ENCODE measurements at regions not wholly inside any gene's neighbourhood (a gene's known extent, or its start where the extent isn't known, plus 50 kb on each side); places are given as distances from the start of the nearest gene placed in this dataset.
"Not testable (repeated sequence)": the region's sequence is repeated elsewhere in the genome, so short reads cannot be mapped to it uniquely, and the experiment has no call there.

GRCh38 chr14:48341069-48341468 is 665.7 kb upstream of the MDGA2 start:
- no peak for DNase-seq

- no peak for DNase-seq
Measured at GRCh38 chr14:48333221-48333920, 658.0 kb upstream of the MDGA2 start.

DNA sequence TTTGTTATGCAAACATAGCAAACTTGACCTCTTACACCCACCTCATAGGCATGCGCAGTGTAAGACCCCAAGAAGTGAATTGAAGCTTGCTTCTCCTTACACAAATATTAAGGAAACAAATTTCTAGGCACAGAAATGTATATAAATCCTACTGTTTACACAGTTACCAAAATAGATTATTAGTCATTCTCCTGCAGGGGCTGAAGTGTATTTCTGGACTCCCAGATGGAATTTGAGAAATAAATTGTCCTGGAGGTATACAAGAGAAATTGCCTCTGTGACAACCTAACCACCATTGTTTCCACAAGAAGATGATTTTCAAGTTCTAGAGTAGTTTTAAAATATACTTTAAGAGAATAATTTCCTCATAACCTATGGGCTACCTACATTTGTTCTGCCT is 656.0 kb upstream of the MDGA2 start:
- DNase-seq = no peak

DNA sequence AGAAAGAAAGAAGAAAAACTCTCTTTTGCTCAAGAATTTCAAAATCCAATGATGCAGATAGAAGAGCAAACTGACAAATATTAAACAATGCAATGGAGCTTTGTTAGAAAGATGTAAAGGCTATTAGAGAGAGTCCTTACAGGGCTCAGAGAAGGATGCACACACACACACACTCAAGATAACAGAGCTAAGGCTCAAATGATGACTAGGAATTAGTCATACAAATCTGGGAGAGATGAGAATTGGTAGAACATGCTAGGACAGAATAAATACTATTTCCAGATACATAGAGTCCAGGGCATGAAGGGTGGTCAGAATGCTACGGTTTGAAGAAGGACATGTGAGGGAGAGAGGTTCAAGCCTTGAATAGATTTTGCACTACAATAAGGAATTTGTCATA is 650.1 kb upstream of the MDGA2 start:
- DNase-seq = no peak

DNA sequence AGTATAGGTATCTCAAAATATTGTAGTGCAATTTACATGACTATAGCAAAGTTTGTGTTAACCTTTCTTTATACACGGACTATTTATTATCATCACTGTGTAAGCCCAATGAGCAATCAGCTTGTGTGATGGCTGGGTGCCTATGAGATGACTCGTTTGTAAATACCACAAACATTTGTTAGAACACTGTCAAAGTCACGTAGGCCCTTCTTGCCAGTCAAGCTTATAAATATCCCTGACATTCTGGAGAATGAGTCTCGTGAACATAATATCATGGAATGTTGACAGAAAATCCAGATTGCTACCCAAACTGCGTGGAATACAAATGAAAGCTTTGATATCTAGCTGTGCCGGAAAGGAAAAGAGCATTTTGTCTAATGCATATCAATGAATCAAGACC is 648.3 kb upstream of the MDGA2 start:
- DNase-seq = no peak

- DNase-seq = no peak
Measured at GRCh38 chr14:48319823-48320222, 644.4 kb upstream of the MDGA2 start.

GRCh38 chr14:48304729-48305128 is 629.3 kb upstream of the MDGA2 start:
- no peak for DNase-seq

- DNase-seq = no peak
Measured at GRCh38 chr14:48289701-48290100, 614.3 kb upstream of the MDGA2 start.

DNA sequence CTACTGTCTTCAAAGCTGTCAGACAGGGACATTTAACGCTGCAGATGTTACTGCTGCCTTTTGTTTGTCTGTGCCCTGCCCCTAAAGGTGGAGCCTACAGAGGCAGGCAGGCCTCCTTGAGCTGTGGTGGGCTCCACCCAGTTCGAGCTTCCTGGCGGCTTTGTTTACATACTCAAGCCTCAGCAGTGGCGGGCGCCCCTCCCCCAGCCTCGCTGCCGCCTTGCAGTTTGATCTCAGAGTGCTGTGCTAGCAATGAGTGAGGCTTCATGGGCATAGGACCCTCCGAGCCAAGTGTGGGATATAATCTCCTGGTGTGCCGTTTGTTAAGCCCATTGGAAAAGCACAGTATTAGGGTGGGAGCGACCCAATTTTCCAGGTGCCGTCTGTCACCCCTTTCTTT is 609.8 kb upstream of the MDGA2 start:
- not testable (repeated sequence) for DNase-seq

GRCh38 chr14:48275301-48275700 is 599.9 kb upstream of the MDGA2 start:
- no peak for DNase-seq

- no peak for DNase-seq
Measured at GRCh38 chr14:48274826-48275225, 599.4 kb upstream of the MDGA2 start.

DNA sequence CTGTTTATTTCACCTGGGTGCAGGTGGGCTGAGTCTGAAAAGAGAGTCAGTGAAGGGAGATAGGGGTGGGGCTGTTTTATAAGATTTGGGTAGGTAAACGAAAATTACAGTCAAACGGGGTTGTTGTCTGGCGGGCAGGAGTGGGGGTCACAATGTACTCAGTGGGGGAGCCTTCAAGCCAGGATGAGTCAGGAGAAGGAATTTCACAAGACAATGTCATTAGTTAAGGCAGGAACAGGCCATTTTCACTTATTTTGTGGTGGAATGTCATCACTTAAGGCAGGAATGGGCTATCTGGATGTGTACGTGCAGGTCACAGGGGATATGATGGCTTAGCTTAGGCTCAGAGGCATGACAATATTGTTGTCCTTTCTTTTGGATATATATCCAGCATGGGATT is 592.5 kb upstream of the MDGA2 start:
- DNase-seq = not testable (repeated sequence)

DNA sequence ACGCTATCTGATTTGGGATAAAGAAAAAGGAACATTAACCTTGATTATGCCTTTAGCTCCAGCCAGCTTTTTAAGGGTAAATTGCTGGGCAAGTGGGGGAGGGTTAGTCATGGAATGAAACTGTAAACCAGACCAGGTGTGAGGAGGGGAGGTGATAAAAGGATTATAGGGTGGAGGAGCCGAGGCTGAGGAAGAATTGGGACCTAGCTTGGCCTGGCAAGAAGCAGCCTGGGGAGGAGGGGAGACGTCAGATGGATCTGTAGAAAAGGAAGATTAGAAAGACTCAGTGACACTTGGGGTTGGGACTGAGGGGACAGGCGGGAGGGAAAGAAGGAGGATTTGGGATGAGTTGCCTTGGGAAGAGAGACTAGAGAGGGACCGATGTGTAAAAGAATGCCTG is 590.8 kb upstream of the MDGA2 start:
- not testable (repeated sequence) for DNase-seq

DNA sequence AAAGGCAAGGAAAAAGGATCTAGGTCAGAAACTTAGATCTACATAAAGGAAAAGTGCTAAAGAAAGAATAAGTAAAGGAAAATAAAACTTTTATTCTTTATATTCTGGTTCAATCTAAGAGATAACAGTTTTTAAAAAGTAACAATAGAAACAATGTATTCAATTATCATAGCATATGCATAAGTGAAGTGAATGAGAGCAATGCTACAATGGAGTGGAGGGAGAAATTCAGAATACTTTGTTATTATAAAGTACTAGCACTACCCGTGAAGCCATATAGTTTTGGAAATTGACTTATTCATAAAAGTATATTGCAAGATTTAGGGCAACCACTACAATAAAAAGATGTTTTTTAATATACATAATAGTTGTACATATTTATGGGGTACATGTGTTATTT is 586.0 kb upstream of the MDGA2 start:
- no peak for DNase-seq

DNA sequence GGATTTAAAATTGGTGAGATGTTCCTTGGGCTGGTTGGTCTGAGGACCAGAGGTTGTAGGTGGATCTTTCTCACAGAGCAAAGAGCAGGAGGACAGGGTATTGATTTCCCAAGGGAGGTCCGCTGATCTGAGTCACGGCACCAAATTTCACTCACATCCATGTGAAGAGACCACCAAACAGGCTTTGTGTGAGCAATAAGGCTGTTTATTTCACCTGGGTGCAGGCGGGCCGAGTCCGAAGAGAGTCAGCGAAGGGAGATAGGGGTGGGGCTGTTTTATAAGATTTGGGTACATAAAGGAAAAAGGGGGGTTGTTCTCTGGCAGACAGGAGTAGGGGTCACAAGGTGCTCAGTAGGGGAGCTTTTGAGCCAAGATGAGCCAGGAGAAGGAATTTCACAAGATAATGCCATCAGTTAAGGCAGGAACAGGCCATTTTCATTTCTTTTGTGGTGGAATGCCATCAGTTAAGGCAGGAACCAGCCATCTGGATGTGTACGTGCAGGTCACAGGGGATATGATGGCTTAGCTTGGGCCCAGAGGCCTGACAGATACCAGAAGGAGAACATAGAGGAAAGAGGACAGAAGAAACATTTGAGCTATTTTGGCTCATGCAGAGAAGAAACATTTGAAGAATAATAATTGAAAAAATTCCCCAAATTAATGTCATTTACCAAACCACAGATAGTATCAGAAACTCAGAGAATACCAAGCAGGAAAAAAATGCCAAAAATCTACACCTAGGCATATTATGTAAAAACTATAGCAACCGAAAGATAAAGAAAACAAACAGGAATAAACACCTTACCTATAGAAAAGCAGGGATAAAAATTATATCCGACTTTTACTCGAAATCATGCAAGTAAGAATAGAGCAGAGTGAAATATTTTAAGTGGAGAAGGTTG is 585.2 kb upstream of the MDGA2 start:
- DNase-seq = not testable (repeated sequence)

GRCh38 chr14:48259876-48260275 is 584.5 kb upstream of the MDGA2 start:
- not testable (repeated sequence) for DNase-seq

- DNase-seq = not testable (repeated sequence)
Measured at GRCh38 chr14:48259232-48259631, 583.8 kb upstream of the MDGA2 start.

DNA sequence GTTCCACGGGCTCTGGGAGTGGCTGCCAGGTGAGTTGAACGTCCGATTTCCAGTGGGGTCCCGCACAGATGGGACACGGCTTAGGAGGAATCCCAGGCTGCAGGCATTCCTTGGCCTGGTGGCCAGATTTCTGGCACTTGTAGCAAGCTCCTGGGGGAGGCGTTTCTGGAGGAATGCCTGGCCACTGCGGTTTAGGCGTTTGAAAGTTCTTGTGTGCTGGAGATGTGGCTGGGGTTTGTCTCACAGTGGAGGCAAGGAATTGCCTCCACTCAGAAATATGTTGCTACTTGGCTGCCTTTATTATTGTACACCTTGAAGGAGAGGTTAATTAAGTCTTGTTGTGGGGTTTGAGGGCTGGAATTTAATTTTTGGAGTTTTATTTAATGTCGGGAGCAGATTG is 583.3 kb upstream of the MDGA2 start:
- not testable (repeated sequence) for DNase-seq

DNA sequence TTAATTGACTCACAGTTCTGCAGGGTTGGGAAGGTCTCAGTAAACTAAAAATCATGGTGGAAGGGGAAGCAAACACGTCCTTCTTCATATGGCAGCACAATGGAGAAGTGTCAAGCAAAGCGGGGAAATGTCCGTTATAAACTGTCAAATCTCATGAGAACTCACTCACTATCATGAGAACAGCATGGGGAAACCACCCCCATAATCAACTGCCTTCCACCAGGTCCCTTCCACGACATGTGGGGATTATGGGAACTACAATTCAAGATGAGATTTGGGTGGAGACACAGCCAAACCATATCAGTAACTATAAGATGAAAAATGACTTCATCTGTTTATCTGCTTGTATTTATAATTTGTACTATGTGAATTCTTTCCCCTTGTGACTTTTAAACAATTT is 577.6 kb upstream of the MDGA2 start:
- no peak for DNase-seq

DNA sequence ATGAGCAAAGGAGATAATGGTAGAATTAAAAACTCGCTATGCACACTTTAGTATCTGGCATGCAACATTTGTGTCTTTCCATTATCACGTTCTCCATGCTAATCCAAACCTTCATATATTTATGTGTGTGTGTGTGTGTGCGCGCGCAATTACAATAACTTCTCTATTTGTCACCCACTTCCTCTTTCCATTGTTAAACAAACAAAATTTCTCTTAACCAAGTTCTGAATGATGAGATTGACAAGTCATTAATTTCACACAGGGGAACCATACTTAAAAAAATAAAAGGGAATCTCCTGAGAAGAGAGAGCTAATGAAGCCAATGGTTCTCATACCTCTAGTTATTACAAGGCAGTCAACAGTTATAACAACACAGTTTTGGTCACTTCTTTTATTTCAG is 575.9 kb upstream of the MDGA2 start:
- DNase-seq = no peak

GRCh38 chr14:48250575-48250974 is 575.2 kb upstream of the MDGA2 start:
- no peak for DNase-seq

DNA sequence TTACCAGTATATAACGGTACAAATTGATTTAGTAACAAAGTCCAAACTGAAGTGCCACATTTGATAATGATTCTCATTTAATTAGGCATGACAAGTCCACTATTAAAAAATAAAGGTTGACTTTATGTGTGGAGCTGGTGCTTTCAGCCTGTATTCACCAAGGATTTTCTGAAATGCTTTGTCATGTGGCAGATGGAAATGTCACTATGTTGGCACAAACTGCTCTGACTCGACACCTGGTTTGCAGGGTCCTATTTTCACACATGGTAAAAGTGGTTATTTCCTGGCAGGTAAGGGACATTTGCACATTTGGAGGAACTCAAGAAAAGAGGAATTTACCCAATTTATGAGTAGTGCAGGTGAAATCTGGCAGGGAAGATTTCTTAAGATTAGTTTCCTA is 572.6 kb upstream of the MDGA2 start:
- DNase-seq = no peak

- DNase-seq = no peak
Measured at GRCh38 chr14:48243900-48244299, 568.5 kb upstream of the MDGA2 start.

DNA sequence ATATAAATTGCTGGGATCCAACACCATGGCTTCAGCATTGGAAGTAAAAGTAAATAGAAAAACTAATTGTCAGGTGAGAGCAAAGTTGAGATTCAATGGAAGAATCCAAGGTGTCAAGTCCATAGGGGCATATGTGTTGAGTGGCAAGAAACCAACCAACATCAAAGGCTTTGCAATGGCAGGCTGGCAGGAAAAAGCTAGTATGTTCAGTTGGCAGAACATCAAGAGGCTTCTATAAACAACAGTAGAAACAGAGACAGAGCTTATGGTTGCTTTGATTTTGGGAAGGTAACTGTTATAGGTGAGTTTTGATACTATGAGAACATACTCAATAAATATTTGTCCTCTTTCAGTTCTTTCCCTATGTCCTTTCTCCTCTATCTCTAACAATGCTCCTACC is 553.7 kb upstream of the MDGA2 start:
- DNase-seq = no peak

Data from activated CD4-positive, alpha-beta T cell treated with anti-CD3 and anti-CD28 coated beads, Interleukin-2, amount 50 U/mL, for 16 hours (primary cell).